SU-DHL-6 (cell line): ENCODE measurements at regions not wholly inside any gene's neighbourhood (a gene's known extent, or its start where the extent isn't known, plus 50 kb on each side); places are given as distances from the start of the nearest gene placed in this dataset.

Experiments used
- CTCF ChIP-seq: fragments of 200-600 bp; sonication (generic); IDR thresholded peaks from one replicate; pipeline ENCODE4 v1.5.1; 2017; ENCODE audit warnings: antibody characterized with exemption, mild to moderate bottlenecking, low read length, moderate library complexity; ENCODE audit not compliant: insufficient read depth, poor library complexity, severe bottlenecking
- EZH2phosphoT487 ChIP-seq: fragments of 200-600 bp; sonication (generic), shearing (Covaris generic); conservative IDR thresholded peaks from 2 replicates; pipeline ENCODE4 v1.6.1; 2018; ENCODE audit warnings: mild to moderate bottlenecking, antibody characterized with exemption, low read length, moderate library complexity, mixed read lengths

GRCh38 chr16:26493751-26494150 is 573.0 kb upstream of the C16orf82 start:
- TF ChIP-seq CTCF (no peak), EZH2phosphoT487 (no peak)
